ENCODE measurements at regions not wholly inside any gene's neighbourhood (a gene's known extent, or its start where the extent isn't known, plus 50 kb on each side); places are given as distances from the start of the nearest gene placed in this dataset.

- TF ChIP-seq CTCF (IDR thresholded peaks at IDR 0.05; ENCODE audit: control extremely low read depth in 1 of 3, insufficient read depth in 1 of 3, low read depth in 1 of 3, low read length in 3 of 3) (no peak), CBX8 (IDR thresholded peaks at IDR 0.05; ENCODE audit: borderline replicate concordance, low read depth, low read length) (no peak), BCL11A (IDR thresholded peaks at IDR 0.05; ENCODE audit: low read depth in 2 of 2, low read length in 2 of 2) (no peak), POLR2AphosphoS5 (IDR thresholded peaks at IDR 0.05; ENCODE audit: low read depth, low read length) (no peak), TAF1 (IDR thresholded peaks at IDR 0.05; ENCODE audit: low read depth, low read length) (no peak), FOSL1 (IDR thresholded peaks at IDR 0.05; ENCODE audit: insufficient read depth, low read depth, low read length) (no peak), EZH2 (IDR thresholded peaks at IDR 0.05; ENCODE audit: low read depth, low read length, severe bottlenecking) (no peak), ASH2L (IDR thresholded peaks at IDR 0.05; ENCODE audit: low read length) (no peak)
- TF ChIP-seq, protein P1, sequence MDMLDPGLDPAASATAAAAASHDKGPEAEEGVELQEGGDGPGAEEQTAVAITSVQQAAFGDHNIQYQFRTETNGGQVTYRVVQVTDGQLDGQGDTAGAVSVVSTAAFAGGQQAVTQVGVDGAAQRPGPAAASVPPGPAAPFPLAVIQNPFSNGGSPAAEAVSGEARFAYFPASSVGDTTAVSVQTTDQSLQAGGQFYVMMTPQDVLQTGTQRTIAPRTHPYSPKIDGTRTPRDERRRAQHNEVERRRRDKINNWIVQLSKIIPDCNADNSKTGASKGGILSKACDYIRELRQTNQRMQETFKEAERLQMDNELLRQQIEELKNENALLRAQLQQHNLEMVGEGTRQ (IDR thresholded peaks at IDR 0.05; ENCODE audit: low read length) = no peak
Observed at GRCh38 chr2:215772634-215773563, 240.5 kb downstream of the MREG start.

Data from H1 (cell line).